Activated T-helper 1 cell treated with Interleukin-2 at 50 U/mL for 16 hours (primary cell): ENCODE measurements at regions not wholly inside any gene's neighbourhood (a gene's known extent, or its start where the extent isn't known, plus 50 kb on each side); places are given as distances from the start of the nearest gene placed in this dataset.

Source experiments
- DNase-seq: peaks from one replicate; pipeline ENCODE4 v3.0.0-alpha.2; 2020; ENCODE audit warnings: low read depth

DNA sequence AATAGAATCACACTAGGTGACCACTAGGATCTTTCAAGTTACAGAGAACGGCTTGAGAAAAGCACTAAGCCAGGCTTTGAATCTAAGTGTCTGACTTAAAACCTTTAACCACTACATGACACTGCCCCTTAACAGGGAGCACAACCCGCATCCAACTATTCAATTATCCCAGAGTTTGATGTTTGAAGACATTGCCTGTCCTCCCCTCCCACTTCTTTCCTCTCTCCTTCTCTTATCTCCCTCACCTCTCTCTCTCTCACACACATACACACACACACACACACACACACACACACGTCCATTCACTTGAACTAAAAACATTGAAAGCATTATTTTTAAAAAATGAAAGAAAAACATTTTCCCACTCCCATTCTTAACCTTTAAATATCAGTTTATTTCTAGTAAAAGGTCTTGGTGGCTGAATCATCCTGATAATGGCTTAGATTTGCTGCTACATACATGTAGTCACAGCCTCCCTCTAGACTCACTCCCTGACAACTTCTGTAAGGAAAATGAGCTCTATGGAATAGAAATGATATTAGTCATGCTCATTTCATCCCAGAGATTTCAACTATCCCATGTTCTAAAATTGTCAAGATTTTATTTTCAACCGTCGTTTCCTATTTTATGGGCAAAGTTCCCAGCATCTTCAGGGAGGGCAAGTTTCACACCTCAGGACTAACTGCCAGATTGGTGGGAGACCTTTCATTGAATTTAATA lies 53.5 kb upstream of the RAP1B start:
- no peak for DNase-seq

GRCh38 chr12:68559246-68559645 lies 51.5 kb upstream of the RAP1B start:
- no peak for DNase-seq

DNA sequence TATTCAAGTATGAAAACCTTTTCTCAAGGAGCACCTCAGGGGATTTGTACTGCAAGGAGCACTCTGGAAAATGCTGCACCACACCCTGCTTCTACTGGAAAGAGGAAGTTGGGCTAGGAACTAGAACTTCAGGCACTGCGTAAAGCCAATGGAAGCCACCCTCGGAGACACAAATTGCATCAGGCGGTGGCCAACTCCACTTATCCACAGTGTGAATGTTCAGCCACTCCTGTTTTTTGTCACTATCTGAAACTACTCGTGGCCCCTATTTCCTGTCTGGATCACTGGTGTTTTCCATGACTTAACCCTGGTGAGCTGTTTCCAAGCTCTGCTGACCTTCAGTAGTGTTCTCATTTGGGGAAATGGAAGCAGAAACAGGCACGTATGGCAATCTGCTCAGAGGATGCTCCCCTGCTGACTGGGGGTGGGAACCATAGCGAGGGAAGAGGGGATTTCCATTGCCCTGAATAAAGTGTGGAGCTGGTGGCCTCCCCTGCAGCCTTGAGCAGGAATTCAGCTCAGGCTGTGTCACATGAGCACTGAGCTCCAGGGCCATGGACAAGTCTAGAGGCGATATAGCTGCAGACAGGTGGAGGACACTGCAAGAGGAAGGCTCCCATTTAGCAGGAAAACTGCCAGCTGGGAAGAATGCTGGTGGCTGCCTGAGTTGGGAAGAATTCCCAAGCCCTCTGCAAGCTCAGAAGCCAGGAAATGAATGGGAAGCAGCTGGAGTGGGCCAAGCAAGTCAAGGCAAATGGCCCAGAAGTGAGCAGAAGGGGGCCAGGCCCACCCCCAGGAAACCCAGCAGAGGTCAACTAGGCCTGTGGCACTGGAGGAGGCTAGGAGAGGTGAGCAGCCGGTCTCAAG lies 50.5 kb upstream of the RAP1B start:
- DNase-seq: no peak

DNA sequence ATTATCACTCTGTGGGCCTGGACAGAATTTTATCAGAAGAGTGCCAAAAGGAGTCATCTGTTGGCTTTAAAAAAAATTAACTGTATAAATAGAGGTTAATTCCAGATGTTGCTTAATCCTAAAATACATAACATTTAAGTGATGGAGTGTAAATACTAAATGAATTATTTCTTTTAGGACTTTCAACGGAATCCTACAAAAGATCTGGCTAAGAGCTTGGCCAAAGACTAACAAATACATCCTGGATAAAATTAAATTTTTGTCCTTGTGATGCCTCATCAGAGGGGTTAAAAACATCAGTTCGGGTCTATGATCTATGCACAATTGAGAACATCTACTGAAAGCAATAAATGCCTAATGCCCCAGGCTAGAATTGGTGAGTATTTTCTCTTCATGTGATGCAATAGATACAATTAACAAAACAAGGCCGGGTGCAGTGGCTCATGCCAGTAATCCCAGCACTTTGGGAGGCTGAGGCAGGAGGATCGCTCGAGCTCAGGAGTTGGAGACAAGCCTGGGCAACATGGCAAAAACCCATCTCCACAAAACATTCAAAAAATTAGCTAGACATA lies 49.8 kb upstream of the RAP1B start:
- no peak for DNase-seq
